ENCODE measurements at regions not wholly inside any gene's neighbourhood (a gene's known extent, or its start where the extent isn't known, plus 50 kb on each side); places are given as distances from the start of the nearest gene placed in this dataset.

- DNase-seq, result no peak
Observed at GRCh38 chr21:38556390-38556789, 58.1 kb upstream of the ERG start.

GRCh38 chr21:38561205-38561604 lies 62.9 kb upstream of the ERG start:
- DNase-seq, result peak in 1 of 3 experiments; percentile 66

- no peak for DNase-seq
Observed at GRCh38 chr21:38561613-38562581, 63.6 kb upstream of the ERG start.

- no peak for DNase-seq
Observed at GRCh38 chr21:38567335-38567969, 69.2 kb upstream of the ERG start.

GRCh38 chr21:38567970-38568360 lies 69.7 kb upstream of the ERG start:
- no peak for DNase-seq

- no peak for DNase-seq
Observed at GRCh38 chr21:38569733-38570132, 71.5 kb upstream of the ERG start.

GRCh38 chr21:38570596-38570995 lies 72.3 kb upstream of the ERG start:
- DNase-seq, result no peak

- DNase-seq, result no peak
Observed at GRCh38 chr21:38574895-38575575, 76.8 kb upstream of the ERG start.

GRCh38 chr21:38577887-38578286 lies 79.6 kb upstream of the ERG start:
- DNase-seq, result no peak

GRCh38 chr21:38590449-38591217 lies 92.4 kb upstream of the ERG start:
- no peak for DNase-seq

- no peak for DNase-seq
Observed at GRCh38 chr21:38591218-38591537, 92.9 kb upstream of the ERG start.

- DNase-seq, result no peak
Observed at GRCh38 chr21:38596264-38597042, 98.2 kb upstream of the ERG start.

- no peak for DNase-seq
Observed at GRCh38 chr21:38597421-38597820, 99.1 kb upstream of the ERG start.

GRCh38 chr21:38598413-38598812 lies 100.1 kb upstream of the ERG start:
- no peak for DNase-seq

- DNase-seq, result no peak
Observed at GRCh38 chr21:38599381-38599975, 101.2 kb upstream of the ERG start.

- DNase-seq, result no peak
Observed at GRCh38 chr21:38600106-38600505, 101.8 kb upstream of the ERG start.

GRCh38 chr21:38605236-38605635 lies 107.0 kb upstream of the ERG start:
- no peak for DNase-seq

GRCh38 chr21:38609580-38609979 lies 111.3 kb upstream of the ERG start:
- no peak for DNase-seq

- DNase-seq, result no peak
Observed at GRCh38 chr21:38610623-38611251, 112.5 kb upstream of the ERG start.

GRCh38 chr21:38611277-38611676 lies 113.0 kb upstream of the ERG start:
- DNase-seq, result no peak

GRCh38 chr21:38613686-38614085 lies 115.4 kb upstream of the ERG start:
- no peak for DNase-seq
